ENCODE measurements at regions not wholly inside any gene's neighbourhood (a gene's known extent, or its start where the extent isn't known, plus 50 kb on each side); places are given as distances from the start of the nearest gene placed in this dataset.
"Not testable (repeated sequence)": the region's sequence is repeated elsewhere in the genome, so short reads cannot be mapped to it uniquely, and the experiment has no call there.

DNA sequence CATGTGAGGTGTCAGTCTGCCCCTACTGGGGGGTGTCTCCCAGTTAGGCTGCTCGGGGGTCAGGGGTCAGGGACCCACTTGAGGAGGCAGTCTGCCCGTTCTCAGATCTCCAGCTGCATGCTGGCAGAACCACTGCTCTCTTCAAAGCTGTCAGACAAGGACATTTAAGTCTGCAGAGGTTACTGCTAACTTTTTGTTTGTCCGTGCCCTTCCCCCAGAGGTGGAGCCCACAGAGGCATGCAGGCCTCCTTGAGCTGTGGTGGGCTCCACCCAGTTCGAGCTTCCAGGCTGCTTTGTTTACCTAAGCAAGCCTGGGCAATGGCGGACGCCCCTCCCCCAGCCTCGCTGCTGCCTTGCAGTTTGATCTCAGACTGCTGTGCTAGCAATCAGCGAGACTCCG is 57.2 kb upstream of the CCL21 start:
- TF ChIP-seq RAD21 (IDR thresholded peaks at IDR 0.05); FOXA2 (IDR thresholded peaks at IDR 0.05); SP1 (IDR thresholded peaks at IDR 0.05); NR2F2 (IDR thresholded peaks at IDR 0.05); GABPA (IDR thresholded peaks at IDR 0.05 in 1 of 2, conservative IDR thresholded peaks at IDR 0.05 in 1 of 2); TAF1 (conservative IDR thresholded peaks at IDR 0.05): not testable (repeated sequence)
- TF ChIP-seq, protein P1, sequence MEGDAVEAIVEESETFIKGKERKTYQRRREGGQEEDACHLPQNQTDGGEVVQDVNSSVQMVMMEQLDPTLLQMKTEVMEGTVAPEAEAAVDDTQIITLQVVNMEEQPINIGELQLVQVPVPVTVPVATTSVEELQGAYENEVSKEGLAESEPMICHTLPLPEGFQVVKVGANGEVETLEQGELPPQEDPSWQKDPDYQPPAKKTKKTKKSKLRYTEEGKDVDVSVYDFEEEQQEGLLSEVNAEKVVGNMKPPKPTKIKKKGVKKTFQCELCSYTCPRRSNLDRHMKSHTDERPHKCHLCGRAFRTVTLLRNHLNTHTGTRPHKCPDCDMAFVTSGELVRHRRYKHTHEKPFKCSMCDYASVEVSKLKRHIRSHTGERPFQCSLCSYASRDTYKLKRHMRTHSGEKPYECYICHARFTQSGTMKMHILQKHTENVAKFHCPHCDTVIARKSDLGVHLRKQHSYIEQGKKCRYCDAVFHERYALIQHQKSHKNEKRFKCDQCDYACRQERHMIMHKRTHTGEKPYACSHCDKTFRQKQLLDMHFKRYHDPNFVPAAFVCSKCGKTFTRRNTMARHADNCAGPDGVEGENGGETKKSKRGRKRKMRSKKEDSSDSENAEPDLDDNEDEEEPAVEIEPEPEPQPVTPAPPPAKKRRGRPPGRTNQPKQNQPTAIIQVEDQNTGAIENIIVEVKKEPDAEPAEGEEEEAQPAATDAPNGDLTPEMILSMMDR (IDR thresholded peaks at IDR 0.05; ENCODE audit: low read depth, low read length, missing input control) = not testable (repeated sequence)
- TF ChIP-seq, protein P2, sequence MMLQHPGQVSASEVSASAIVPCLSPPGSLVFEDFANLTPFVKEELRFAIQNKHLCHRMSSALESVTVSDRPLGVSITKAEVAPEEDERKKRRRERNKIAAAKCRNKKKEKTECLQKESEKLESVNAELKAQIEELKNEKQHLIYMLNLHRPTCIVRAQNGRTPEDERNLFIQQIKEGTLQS (IDR thresholded peaks at IDR 0.05) = not testable (repeated sequence)

Measured in liver (tissue), 3 donors.